GM12864 (cell line): ENCODE measurements at regions not wholly inside any gene's neighbourhood (a gene's known extent, or its start where the extent isn't known, plus 50 kb on each side); places are given as distances from the start of the nearest gene placed in this dataset.

ENCODE experiments used
- DNase-seq: peaks from one replicate; pipeline ENCODE4 v3.0.0-alpha.2; 2011; ENCODE audit warnings: low read depth
- H3K4me3 ChIP-seq: 2 replicates; pipeline ENCODE4 v1.5.1; 2011; ENCODE audit warnings: mild to moderate bottlenecking, low read depth, low read length, control low read depth
- CTCF ChIP-seq: IDR thresholded peaks from 2 replicates; pipeline ENCODE4 v1.5.1; 2011; ENCODE audit warnings: low read depth, mild to moderate bottlenecking, moderate library complexity, low read length, control low read depth, inconsistent platforms; ENCODE audit errors: missing control alignments

GRCh38 chr4:112058433-112058832 is 86.8 kb upstream of the FAM241A start:
- DNase-seq, result no peak
- TF ChIP-seq CTCF, result no peak
- H3K4me3 ChIP-seq, result no peak overlapping the region

GRCh38 chr4:112060212-112060611 is 85.0 kb upstream of the FAM241A start:
- no peak for DNase-seq
- peak; percentile 46 for TF ChIP-seq CTCF
- H3K4me3 ChIP-seq, result no peak overlapping the region

- DNase-seq, result no peak
- TF ChIP-seq CTCF, result no peak
- no peak overlapping the region for H3K4me3 ChIP-seq
Observed at GRCh38 chr4:112061207-112061817, 83.9 kb upstream of the FAM241A start.

GRCh38 chr4:112063260-112063659 is 82.0 kb upstream of the FAM241A start:
- no peak overlapping the region for H3K4me3 ChIP-seq
- no peak for TF ChIP-seq CTCF
- DNase-seq, result no peak

GRCh38 chr4:112069110-112069509 is 76.1 kb upstream of the FAM241A start:
- TF ChIP-seq CTCF, result no peak

GRCh38 chr4:112073181-112073580 is 72.1 kb upstream of the FAM241A start:
- H3K4me3 ChIP-seq, result no peak overlapping the region
- no peak for TF ChIP-seq CTCF
- no peak for DNase-seq

More at GRCh38 chr4:112069110-112069509, 76.1 kb upstream of the FAM241A start:
- no peak for DNase-seq
- no peak overlapping the region for H3K4me3 ChIP-seq

GRCh38 chr4:112075129-112075753 is 70.0 kb upstream of the FAM241A start:
- peak; percentile 82 for TF ChIP-seq CTCF
- H3K4me3 ChIP-seq, result no peak overlapping the region
- no peak for DNase-seq
